ENCODE measurements at regions not wholly inside any gene's neighbourhood (a gene's known extent, or its start where the extent isn't known, plus 50 kb on each side); places are given as distances from the start of the nearest gene placed in this dataset.

DNA sequence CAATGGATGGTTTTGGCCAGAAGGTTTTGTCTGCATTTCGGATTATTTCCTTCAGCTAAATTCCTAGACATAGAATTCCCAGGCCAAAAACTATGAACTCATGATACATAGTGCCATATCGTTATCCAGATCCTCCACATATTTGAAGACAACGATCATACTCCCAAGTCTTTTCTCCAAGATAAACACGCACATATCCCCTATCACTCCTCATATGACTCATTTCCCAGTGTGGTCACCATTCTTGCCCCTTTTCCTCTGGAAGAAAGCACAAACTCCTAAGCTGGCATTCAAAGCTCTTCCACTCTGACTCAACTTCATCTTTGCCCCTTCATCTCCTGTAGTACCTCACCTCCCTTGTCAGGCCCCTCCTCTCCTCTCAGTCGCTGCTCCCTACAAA, 277.6 kb downstream of the PLPP3 start:
- TF ChIP-seq CTCF (IDR thresholded peaks at IDR 0.05) (no peak), EZH2phosphoT487 (IDR thresholded peaks at IDR 0.05) (no peak), EZH2 (IDR thresholded peaks at IDR 0.05) (no peak)

Measured in neural progenitor cell (in vitro differentiated cells).